G401.6 (cell line): ENCODE measurements at regions not wholly inside any gene's neighbourhood (a gene's known extent, or its start where the extent isn't known, plus 50 kb on each side); places are given as distances from the start of the nearest gene placed in this dataset.

Experiments used
- FAIRE-seq: peaks from 2 replicates; lab custom pipeline; 2012; peaks lifted over from hg19 to GRCh38; lab: Jason Lieb, UNC

DNA sequence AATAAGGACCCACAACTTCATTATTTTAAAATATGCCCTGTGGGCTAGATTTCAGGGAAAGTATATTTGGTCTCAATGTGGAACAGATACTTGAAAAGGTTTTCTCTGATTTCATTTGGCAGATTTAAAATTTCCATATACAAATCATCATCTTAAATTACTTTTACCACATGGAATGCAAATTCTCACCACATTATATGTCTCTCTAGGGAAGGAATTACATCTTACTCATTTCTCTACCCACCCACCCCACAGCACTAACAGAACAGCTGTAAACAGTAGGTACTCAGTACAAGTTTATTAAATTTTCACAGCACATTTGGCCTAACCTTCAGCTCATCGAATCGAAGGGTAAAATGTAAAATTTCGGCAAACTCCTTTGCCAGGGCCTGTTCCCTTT lies 104.0 kb downstream of the CYRIA start:
- no peak for FAIRE-seq

- FAIRE-seq, result no peak
These were observed 104.4 kb downstream of the CYRIA start for GRCh38 chr2:16561251-16561650.

GRCh38 chr2:16559278-16560067 lies 106.2 kb downstream of the CYRIA start:
- FAIRE-seq, result no peak

GRCh38 chr2:16554060-16554583 lies 111.5 kb downstream of the CYRIA start:
- FAIRE-seq, result no peak

DNA sequence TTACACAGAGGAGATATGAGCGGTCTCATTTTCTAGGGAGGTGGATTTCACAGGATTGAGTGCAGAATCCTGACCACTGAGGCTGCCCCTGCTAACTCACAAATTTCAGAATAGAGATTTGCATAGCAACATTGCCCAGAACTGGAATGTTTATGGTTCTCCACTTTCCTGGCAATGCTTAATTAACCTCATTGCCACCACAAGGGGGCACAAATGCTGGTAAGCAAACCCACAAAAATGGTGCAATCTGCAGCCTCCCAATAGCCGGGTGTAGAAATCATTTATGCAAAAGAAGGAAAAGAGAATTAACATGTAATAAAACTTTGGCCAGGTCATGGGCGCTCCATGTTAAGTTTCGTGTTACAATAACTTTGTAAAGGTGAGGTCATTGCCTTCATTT lies 112.4 kb downstream of the CYRIA start:
- no peak for FAIRE-seq

DNA sequence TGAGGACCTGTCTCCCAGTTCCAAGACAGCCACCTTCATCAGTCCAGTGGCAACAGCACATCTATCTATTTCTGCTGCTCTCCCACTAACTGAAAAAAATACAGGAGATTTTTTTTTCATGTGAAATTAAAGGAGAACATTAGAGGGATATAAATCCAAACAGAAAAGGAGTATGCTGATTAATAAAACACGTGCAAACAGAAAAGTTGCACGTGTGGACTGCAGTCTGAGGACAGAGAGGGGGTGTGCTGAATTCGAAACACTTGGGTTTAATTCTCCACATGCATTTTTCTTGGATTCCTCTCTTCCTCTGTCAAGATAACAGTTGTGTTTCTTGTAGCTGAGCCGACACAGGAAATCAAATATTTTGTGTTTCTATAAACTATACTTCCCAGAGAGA lies 113.4 kb downstream of the CYRIA start:
- no peak for FAIRE-seq

DNA sequence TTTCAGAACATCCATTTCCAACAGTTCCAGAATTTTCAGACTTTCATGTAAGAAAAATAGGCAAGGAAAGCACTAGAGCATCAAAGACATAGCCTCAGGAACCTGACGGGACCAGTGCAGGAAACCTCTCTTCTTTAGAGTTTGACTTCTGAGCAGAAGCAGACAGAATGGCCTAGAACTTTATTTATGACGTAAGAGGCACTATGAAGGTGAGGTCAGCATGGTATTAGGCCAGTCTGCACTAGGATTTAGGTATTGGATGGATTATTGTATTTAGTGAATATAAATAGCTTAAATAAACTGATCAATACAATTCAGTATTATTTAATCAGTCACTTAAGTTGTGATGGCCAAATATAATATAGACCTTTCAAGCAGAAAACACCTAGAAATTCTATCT lies 117.6 kb downstream of the CYRIA start:
- no peak for FAIRE-seq

DNA sequence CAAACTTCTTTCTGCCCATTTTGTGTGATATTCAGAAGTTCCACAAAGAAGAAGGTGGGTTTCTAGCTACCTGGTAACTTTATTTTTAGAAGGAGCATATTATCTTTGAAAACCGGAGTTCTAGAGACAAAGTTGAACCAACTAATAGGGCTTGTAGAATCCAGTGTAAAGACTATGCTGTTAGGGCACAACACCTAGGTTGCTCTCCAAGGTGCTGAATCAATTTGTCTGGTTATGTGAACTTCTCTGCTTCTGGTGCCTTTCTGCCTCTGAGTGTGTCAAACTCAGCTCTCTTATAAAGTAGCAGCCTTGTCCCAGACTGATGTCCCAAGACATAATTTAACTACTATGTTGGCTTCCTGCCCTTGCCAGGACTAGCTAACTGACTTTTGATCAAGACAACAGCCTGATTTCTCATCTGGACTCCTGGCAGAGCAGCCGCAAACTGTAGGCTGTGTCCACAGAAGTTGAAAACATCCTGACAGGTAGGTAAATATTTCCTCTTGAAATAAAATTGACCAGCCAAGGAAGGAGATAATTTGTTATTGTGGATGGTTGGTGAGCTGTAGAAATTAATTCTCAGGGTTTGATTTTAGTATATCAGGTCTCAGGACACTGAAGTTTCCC lies 119.4 kb downstream of the CYRIA start:
- FAIRE-seq, result no peak

DNA sequence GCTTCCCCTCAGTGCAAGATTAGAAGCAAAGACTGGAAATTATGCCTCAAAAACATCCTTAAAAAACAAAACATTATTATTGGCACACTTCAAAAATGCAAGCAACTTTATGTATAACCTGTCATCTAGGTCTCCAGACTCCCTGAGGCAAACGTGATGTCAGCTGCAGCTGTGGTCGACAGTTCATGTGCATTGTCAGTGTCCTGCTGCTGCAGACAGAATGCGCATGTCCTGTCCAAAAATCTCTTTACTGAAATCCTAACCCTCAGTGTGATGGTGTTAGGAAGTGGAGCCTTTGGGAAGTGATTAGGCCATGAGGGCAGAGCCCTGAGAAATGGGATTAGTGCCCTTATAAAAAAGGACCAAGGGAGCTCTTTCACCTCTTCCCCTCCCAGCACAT lies 126.9 kb downstream of the CYRIA start:
- FAIRE-seq, result no peak

GRCh38 chr2:16537347-16537746 lies 128.3 kb downstream of the CYRIA start:
- no peak for FAIRE-seq

DNA sequence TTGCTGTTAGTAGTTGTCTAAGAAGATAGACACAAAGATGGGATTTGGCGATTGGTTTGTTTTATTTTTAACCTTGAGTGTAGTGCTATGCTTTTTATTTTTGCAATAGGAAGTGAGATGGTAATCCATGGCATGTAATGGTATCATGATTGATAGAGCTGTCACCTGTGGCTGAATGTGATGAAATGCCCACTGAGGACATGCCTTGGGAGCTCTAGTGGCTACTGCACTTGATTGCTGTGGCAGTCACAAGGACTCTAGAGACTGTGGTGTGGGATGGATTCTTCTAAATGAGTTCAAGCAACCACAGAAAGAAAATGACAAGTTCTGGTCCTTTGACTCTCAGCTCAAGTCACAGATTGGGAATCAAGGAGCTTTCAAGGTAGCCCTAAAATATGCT lies 139.4 kb downstream of the CYRIA start:
- FAIRE-seq, result no peak

DNA sequence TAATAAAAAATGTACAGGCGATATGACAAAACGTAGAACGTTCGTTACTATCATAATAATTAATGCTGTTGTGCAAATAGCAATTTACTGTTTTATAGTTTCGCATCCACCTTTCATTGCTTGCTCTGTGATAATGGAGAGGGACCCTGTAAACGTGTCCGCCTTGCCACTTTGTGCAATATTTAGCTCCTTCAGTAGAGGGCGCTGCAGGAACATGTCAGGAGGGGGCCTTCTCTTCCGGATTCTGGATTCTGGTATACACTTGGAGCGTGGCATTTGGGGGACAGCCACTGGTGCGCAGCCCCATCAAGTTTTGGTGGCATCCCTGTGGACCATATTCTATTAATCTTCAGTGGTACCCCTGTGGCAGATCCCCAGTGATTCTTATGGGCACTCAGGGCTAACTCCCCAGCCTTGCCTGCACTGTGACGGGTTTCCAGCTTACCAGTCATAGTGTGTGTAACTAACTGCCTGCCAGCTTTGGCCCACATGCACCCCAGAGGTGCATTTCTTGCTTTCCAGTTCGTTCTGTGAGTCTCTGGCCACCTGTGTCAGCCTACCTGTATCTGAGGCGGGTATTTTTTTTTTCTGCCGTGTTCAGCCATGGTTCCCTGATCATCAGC lies 140.3 kb downstream of the CYRIA start:
- FAIRE-seq, result no peak

DNA sequence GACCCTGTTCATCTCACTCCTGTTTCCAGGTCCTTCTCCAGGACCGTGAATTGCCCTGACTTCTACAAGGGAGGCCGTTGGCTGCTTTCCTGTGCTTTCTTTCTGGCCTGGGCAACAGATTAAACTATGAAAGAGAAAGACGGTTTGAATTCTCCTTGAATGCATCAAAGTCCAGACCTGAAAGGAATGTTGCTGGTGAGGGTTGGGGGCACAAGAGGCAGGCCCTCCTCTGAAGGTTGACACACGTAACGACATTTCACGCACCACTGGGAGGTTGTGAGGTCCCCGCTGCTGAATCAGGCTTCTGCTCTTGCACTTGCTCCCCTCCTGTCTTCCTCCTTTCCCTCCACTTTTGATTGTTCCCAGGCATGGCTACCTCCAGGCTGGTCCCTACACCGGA lies 141.9 kb downstream of the CYRIA start:
- no peak for FAIRE-seq

- FAIRE-seq, result no peak
These were observed 143.4 kb downstream of the CYRIA start for GRCh38 chr2:16522031-16522831.

DNA sequence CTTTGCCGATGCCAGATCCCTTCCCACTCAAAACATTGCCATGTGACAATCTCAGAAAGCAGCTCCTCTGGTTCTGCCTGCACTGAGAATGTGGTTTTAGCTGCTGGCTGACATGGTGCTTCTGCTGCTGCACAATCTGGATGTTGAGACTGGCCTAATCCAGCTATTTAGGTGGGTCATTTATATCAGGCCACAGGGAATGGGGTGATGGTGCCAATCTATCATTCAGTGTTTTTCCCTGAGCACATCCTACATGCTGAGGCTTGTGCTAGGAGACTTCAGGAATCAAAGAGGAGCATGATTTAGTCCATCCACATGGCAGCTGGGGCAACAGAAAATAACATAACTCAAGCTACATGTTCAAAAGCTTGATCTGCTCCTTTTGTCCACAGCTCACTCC lies 144.7 kb downstream of the CYRIA start:
- no peak for FAIRE-seq

GRCh38 chr2:16515696-16516095 lies 149.9 kb downstream of the CYRIA start:
- FAIRE-seq, result no peak

- FAIRE-seq, result no peak
These were observed 152.0 kb downstream of the CYRIA start for GRCh38 chr2:16513626-16514025.

DNA sequence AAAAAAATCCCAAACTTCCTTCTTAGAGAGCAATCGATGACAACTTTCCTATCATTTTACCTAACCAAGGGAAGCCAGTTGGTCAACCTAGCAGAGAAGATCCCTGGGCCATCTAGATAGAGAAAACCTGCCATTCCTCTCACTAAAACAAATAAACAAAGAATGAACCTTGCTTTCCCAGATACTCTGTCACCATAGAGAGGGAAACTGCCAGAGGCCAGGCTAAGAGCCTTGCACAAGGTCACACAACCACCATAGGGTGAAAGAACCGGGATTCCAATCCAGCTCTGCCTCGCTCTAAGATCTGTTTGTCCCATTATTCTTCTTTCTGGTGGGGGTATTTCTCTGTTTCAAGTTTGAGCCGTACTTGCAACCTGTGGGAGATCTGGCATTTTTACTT lies 154.6 kb downstream of the CYRIA start:
- no peak for FAIRE-seq

GRCh38 chr2:16509042-16509441 lies 156.6 kb downstream of the CYRIA start:
- no peak for FAIRE-seq

DNA sequence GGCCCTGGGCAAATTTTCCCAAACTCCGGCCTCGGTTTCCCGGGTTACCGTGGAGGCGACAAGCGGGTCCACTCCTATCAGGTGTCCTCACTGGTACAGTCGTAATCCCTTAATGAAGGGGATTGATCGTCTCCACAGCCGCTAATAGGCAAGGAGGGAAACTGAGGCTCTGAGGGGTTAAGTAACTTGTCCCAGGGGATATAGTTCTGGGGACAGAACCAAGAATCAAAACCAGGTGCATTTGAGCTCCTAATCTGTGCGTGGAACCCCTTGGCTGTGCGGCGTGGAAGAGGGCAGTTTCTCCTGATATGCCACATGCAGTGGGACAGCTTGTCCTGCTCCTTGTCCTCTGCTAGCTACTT lies 157.2 kb downstream of the CYRIA start:
- FAIRE-seq, result no peak

DNA sequence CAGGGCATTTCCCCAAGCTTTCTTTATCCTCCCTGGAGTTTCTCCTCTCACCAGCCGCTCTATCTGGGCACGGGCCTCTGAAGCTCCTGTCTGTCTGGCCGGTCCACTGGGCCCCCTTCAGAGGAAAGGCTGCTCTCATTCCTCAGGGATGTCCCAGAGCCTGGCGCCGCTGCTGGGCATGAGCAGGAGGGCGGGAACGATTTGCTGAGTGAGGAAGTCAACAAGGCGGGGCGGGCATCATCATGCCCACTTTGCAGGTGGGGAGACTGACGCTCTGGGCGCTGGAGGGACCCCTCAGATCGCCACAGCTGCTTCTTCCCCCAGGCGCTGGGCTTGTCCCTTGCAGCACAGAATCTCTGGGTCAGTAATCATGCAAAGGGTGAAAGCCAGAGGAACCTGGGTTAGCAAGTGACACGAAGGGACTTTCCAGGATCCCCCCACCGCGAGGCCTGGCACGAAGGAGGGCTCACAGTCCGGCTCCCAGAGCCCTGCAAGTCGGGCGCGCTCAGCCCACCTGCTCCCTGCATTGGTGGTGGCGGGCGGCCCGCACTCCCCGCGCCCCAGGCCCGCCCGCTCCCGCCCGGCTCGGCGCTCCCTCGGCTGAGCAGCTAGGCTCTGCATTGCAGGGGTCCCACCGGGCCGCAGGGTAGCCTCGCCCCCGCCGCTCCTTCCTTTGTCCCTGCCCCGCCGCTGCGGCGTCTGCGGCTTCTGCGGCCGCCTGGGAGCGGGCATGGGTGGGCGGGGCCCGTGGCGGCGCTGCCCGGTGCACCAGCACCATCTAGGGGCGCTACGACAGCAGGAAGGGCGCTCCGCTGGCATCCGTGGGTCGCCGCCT lies 157.8 kb downstream of the CYRIA start:
- no peak for FAIRE-seq

DNA sequence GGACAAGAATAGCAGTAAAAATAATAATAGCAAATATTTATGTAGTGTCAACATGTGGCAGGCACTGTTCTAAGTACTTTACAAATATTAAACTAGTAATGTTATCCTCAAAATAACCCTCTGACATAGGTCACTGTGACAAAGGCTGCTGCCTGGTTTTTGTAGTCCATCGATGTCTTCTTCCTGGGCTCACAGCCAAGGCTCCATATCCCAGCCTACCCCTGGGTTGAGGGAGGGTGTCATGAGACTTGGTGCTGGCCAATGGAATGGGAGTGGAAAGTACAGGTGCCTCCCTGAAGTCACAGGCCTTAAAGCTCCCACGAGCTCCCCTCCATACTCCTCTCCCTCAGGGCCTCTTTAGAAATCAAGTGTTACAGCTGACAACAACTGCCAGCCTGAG lies 159.3 kb downstream of the CYRIA start:
- FAIRE-seq, result no peak
